HUES6 (cell line): ENCODE measurements at regions not wholly inside any gene's neighbourhood (a gene's known extent, or its start where the extent isn't known, plus 50 kb on each side); places are given as distances from the start of the nearest gene placed in this dataset.

Source experiments
- H3K27ac ChIP-seq: 2 replicates; pipeline ENCODE4 v1.7.0; 2013; ENCODE audit warnings: low read depth, mild to moderate bottlenecking, low read length, inconsistent platforms
- H3K27me3 ChIP-seq: 2 replicates; pipeline ENCODE4 v1.6.1; 2013; ENCODE audit warnings: low read length; ENCODE audit not compliant: control insufficient read depth, insufficient read depth
- H3K36me3 ChIP-seq: 2 replicates; pipeline ENCODE4 v1.6.1; 2013; ENCODE audit warnings: low read length; ENCODE audit not compliant: control insufficient read depth, insufficient read depth
- H3K4me1 ChIP-seq: 2 replicates; pipeline ENCODE4 v1.6.1; 2013; ENCODE audit warnings: low read length; ENCODE audit not compliant: control insufficient read depth, insufficient read depth
- H3K4me3 ChIP-seq: 2 replicates; pipeline ENCODE4 v1.5.1; 2013; ENCODE audit warnings: low read depth, low read length
- H3K9ac ChIP-seq: one replicate; pipeline ENCODE4 v1.6.1; 2013; ENCODE audit warnings: mild to moderate bottlenecking, low read length
- H3K9me3 ChIP-seq: 2 replicates; pipeline ENCODE4 v1.6.1; 2013; ENCODE audit warnings: low read depth, low read length; ENCODE audit not compliant: control insufficient read depth, insufficient read depth

DNA sequence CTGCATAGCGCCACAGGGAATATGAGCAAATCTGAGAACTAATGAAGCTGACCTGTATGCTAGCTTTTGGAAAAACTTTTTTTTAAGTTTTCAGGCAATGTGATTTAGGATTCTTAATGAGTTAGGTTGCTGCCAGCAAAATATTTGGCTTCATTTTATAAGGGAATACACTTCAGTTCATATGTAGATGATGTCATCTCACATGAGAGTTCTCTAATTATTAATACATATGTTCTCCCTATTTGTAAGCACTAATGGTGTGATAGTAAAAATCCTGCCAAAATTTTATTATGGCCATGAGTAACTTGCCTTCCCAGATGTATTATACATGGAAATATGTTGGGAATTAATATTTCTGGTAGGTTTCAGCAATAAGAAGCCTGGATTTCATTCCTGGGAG, 573.8 kb downstream of the EPM2A start:
- Histone ChIP-seq H3K27me3 (no peaks in the 10 kb centered on the region), H3K27ac (no peak overlapping the region), H3K9ac (no peak overlapping the region), H3K9me3 (peaks cover 28% of the 10 kb centered on the region), H3K36me3 (no peaks in the 10 kb centered on the region), H3K4me3 (no peak overlapping the region), H3K4me1 (no peaks in the 10 kb centered on the region)

- Histone ChIP-seq H3K36me3 (no peaks in the 10 kb centered on the region), H3K4me3 (no peak overlapping the region), H3K27me3 (no peaks in the 10 kb centered on the region), H3K9me3 (no peaks in the 10 kb centered on the region), H3K9ac (no peak overlapping the region), H3K27ac (no peak overlapping the region), H3K4me1 (peaks cover 7% of the 10 kb centered on the region)
Measured at GRCh38 chr6:145169726-145170224, 565.5 kb downstream of the EPM2A start.

GRCh38 chr6:145175470-145175869, 559.9 kb downstream of the EPM2A start:
- H3K27ac ChIP-seq = no peak overlapping the region

DNA sequence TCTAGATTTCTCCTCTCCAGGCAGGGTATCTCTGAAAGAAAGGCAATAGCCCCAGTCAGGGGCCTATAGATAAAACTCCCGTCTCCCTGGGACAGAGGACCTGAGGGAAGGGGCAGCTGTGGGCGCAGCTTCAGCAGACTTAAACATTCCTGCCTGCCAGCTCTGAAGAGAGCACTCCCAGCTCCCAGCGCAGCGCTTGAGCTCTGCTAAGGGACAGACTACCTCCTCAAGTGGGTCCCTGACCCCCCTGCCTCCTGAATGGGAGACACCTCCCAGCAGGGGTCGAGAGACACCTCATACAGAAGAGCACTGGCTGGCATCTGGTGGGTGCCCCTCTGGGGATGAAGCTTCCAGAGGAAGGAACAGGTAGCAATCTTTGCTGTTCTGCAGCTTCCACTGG, 556.9 kb downstream of the EPM2A start:
- H3K4me1 ChIP-seq = no peaks in the 10 kb centered on the region
- H3K27me3 ChIP-seq = no peaks in the 10 kb centered on the region
- no peak overlapping the region for H3K9ac ChIP-seq
- H3K36me3 ChIP-seq = no peaks in the 10 kb centered on the region
- no peak overlapping the region for H3K4me3 ChIP-seq
- no peak overlapping the region for H3K27ac ChIP-seq
- H3K9me3 ChIP-seq = no peaks in the 10 kb centered on the region; the same call in 1 of the 2 replicates

More at GRCh38 chr6:145175470-145175869, 559.9 kb downstream of the EPM2A start:
- no peaks in the 10 kb centered on the region for H3K36me3 ChIP-seq
- H3K4me1 ChIP-seq = no peaks in the 10 kb centered on the region
- H3K9me3 ChIP-seq = no peaks in the 10 kb centered on the region; the same call in 1 of the 2 replicates
- H3K27me3 ChIP-seq = no peaks in the 10 kb centered on the region
- no peak overlapping the region for H3K9ac ChIP-seq
- H3K4me3 ChIP-seq = no peak overlapping the region

DNA sequence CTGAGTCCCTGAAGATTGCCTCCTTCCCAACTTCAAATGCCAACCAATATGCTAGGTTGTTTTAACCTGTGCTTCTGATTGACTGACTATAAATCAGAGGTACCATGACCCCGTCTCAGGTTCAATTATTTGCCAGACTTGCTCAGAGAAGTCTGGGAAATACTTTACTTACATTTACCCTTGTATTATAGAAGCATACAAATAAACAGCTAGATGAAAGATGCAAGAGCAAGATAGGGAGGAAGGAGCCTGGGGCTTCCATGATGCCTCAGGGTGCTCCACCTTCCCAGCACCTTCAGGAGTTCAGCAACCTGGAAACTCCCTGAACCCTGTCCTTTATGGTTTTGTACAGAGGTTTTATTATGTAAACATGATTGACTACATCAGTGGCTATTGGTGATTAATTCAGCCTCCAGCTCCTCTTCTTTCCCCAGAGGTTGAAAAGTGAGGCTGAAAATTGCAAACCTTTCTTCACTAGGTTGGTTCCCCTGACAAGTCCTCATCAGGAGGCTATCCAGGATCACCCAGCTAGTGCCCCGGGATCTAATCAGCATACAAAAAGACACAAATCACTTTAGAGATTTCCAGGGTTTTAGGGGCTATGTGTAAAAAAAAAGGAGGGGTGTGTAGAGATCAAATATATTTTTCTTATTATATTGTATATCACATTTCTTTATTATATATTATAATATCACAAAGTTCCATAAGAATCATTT, 547.7 kb downstream of the EPM2A start:
- H3K4me3 ChIP-seq = no peak overlapping the region
- no peaks in the 10 kb centered on the region for H3K27me3 ChIP-seq
- H3K9ac ChIP-seq = no peak overlapping the region
- peaks cover 6% of the 10 kb centered on the region; the same call in 1 of the 2 replicates for H3K4me1 ChIP-seq
- no peaks in the 10 kb centered on the region for H3K9me3 ChIP-seq
- H3K36me3 ChIP-seq = no peaks in the 10 kb centered on the region
- no peak overlapping the region for H3K27ac ChIP-seq

- Histone ChIP-seq H3K27me3 (no peaks in the 10 kb centered on the region), H3K4me3 (no peak overlapping the region), H3K9me3 (no peaks in the 10 kb centered on the region), H3K36me3 (no peaks in the 10 kb centered on the region), H3K9ac (no peak overlapping the region), H3K27ac (no peak overlapping the region), H3K4me1 (peaks cover 6% of the 10 kb centered on the region; the same call in 1 of the 2 replicates)
Measured at GRCh38 chr6:145189836-145190235, 545.5 kb downstream of the EPM2A start.

DNA sequence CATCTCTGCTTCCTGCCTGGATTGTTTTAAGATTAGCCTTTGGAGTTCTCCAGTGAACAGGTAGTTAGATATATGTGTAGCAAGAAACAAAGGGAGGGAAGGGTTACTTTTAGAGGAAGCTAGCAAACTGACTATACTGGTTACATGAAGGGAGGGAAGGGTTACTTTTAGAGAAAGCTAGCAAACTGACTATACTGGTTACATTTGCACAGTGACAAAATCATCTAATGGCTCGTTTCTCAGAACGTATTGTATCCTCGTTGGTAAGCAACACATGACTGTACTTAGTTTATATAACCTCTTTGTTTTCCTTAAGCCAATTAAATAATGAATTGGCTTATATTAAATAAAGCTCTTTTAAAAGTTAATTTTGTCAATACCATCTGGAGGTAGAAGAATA, 540.9 kb downstream of the EPM2A start:
- H3K27me3 ChIP-seq = no peaks in the 10 kb centered on the region
- H3K4me3 ChIP-seq = no peak overlapping the region
- H3K9ac ChIP-seq = no peak overlapping the region
- 0 out of 2 replicates have a peak, but pooled peaks cover 3% of the 10 kb centered on the region for H3K4me1 ChIP-seq
- no peaks in the 10 kb centered on the region for H3K9me3 ChIP-seq
- no peaks in the 10 kb centered on the region for H3K36me3 ChIP-seq
- no peak overlapping the region for H3K27ac ChIP-seq

- Histone ChIP-seq H3K4me1 (0 out of 2 replicates have a peak, but pooled peaks cover 3% of the 10 kb centered on the region), H3K27ac (no peak overlapping the region), H3K9ac (no peak overlapping the region), H3K36me3 (no peaks in the 10 kb centered on the region), H3K27me3 (no peaks in the 10 kb centered on the region), H3K9me3 (no peaks in the 10 kb centered on the region), H3K4me3 (no peak overlapping the region)
Measured at GRCh38 chr6:145199961-145200360, 535.4 kb downstream of the EPM2A start.

DNA sequence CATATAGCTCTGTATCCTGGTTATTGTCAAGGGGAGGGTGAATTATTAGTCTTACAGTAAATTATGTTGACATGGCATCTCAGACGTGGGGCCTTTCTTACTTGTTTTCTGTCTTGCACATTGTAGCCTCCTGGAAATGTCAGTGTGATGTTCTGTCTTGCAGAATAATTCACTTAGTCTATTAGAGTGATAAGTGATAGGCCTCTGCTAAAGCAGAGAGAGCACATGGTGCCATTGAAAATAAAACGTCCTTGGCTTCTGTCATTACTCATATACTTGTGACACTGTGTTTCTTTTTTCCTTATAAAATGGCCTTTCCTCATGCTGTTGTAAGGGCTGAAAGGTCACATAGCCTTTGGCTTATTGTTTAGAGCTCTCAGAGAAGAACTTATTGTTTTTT, 531.0 kb downstream of the EPM2A start:
- Histone ChIP-seq H3K36me3 (no peaks in the 10 kb centered on the region), H3K27ac (no peak overlapping the region), H3K4me3 (no peak overlapping the region), H3K4me1 (no peaks in the 10 kb centered on the region), H3K9ac (no peak overlapping the region), H3K9me3 (no peaks in the 10 kb centered on the region), H3K27me3 (no peaks in the 10 kb centered on the region)

DNA sequence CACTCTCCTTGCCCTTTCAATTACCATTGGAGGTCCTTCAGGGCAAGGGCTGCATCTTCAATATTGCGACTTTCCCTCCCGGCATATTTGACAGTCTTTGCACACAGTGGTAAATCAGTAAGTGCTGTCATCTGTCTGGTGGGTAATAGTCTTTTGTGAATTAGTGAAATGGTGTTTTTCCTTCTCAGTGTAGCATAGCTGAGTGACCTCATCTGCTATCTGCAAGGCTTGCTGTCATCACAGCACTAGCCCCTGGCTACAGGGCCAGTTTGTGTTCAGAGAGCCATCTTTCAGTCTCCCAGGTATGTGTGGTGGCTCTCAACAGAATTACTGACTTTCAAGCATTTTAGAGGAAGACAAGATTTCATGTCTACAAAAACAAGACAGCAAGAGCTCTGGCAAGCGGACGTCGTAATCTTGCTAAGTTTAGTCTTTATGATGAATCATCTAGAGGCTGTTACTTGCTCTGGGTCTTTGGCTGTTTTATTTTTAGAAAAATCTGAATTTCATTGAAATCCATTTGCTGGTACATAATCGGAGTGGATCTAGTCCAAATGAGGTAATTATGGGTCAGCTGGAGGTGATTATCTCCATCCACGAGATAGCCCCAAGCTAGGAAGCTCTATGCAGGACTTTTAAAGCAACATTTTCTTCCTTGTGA, 528.9 kb downstream of the EPM2A start:
- Histone ChIP-seq H3K9me3 (no peaks in the 10 kb centered on the region), H3K27me3 (no peaks in the 10 kb centered on the region), H3K4me1 (no peaks in the 10 kb centered on the region), H3K9ac (no peak overlapping the region), H3K27ac (no peak overlapping the region), H3K4me3 (no peak overlapping the region), H3K36me3 (no peaks in the 10 kb centered on the region)

DNA sequence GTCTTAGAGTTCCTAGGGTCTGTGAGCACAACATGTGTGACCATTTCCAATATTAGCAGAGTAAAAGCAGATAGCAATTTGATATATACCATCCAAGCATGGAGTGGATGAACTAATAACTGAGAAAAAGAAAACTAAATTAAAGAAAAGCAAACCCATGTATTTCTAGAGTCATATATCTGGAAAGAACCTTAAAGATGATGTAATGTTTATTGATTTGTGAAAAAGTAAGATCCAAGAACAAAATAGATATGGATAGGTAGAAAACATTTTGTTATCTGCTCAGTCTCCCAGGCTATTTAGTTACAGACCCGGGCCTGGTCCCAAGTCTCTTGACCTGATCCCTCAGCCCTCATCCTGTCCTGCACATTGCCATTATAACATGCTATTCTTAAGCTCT, 526.8 kb downstream of the EPM2A start:
- Histone ChIP-seq H3K9me3 (no peaks in the 10 kb centered on the region), H3K27me3 (no peaks in the 10 kb centered on the region), H3K4me3 (no peak overlapping the region), H3K9ac (no peak overlapping the region), H3K4me1 (no peaks in the 10 kb centered on the region), H3K27ac (no peak overlapping the region), H3K36me3 (no peaks in the 10 kb centered on the region)
